ENCODE measurements at regions not wholly inside any gene's neighbourhood (a gene's known extent, or its start where the extent isn't known, plus 50 kb on each side); places are given as distances from the start of the nearest gene placed in this dataset.
A peak's percentile ranks its signal among the peaks of the same experiment; 100 is the strongest.

- no peak overlapping the region for H3K4me2 ChIP-seq (ENCODE audit: low read length)
- no peaks in the 10 kb centered on the region for H3K36me3 ChIP-seq (ENCODE audit: insufficient read depth, low read length)
- no peak overlapping the region for H3K4me3 ChIP-seq (ENCODE audit: low read length)
- H3K9me3 ChIP-seq (replicated peaks; ENCODE audit: low read length), result no peaks in the 10 kb centered on the region
- no peaks in the 10 kb centered on the region for H3K4me1 ChIP-seq (ENCODE audit: control insufficient read depth, insufficient read depth, low read length)
- H3K9ac ChIP-seq (ENCODE audit: low read depth, low read length), result no peak overlapping the region
- no peaks in the 10 kb centered on the region for H3K27me3 ChIP-seq (ENCODE audit: control insufficient read depth, insufficient read depth, low read length)
Measured at GRCh38 chr6:106003268-106003987, 82.7 kb upstream of the PRDM1 start.

- no peaks in the 10 kb centered on the region for H3K4me1 ChIP-seq (ENCODE audit: control insufficient read depth, insufficient read depth, low read length)
- H3K4me2 ChIP-seq (ENCODE audit: low read length), result no peak overlapping the region
- H3K9ac ChIP-seq (ENCODE audit: low read depth, low read length), result no peak overlapping the region
- no peaks in the 10 kb centered on the region for H3K9me3 ChIP-seq (replicated peaks; ENCODE audit: low read length)
- no peaks in the 10 kb centered on the region for H3K27me3 ChIP-seq (ENCODE audit: control insufficient read depth, insufficient read depth, low read length)
- H3K4me3 ChIP-seq (ENCODE audit: low read length), result no peak overlapping the region
- no peaks in the 10 kb centered on the region for H3K36me3 ChIP-seq (ENCODE audit: insufficient read depth, low read length)
Measured at GRCh38 chr6:106002005-106002404, 84.1 kb upstream of the PRDM1 start.

- no peak overlapping the region for H3K4me3 ChIP-seq (ENCODE audit: low read length)
- H3K9ac ChIP-seq (ENCODE audit: low read depth, low read length), result no peak overlapping the region
- no peaks in the 10 kb centered on the region for H3K4me1 ChIP-seq (ENCODE audit: control insufficient read depth, insufficient read depth, low read length)
- no peaks in the 10 kb centered on the region for H3K9me3 ChIP-seq (replicated peaks; ENCODE audit: low read length)
- no peaks in the 10 kb centered on the region for H3K27me3 ChIP-seq (ENCODE audit: control insufficient read depth, insufficient read depth, low read length)
- no peak overlapping the region for H3K4me2 ChIP-seq (ENCODE audit: low read length)
- no peaks in the 10 kb centered on the region for H3K36me3 ChIP-seq (ENCODE audit: insufficient read depth, low read length)
Measured at GRCh38 chr6:106000935-106001334, 85.2 kb upstream of the PRDM1 start.

GRCh38 chr6:105997482-105997881 is 88.7 kb upstream of the PRDM1 start:
- Histone ChIP-seq H3K36me3 (ENCODE audit: insufficient read depth, low read length) (no peaks in the 10 kb centered on the region), H3K4me1 (ENCODE audit: control insufficient read depth, insufficient read depth, low read length) (peaks cover 15% of the 10 kb centered on the region), H3K4me3 (ENCODE audit: low read length) (no peak overlapping the region), H3K4me2 (ENCODE audit: low read length) (no peak overlapping the region), H3K27me3 (ENCODE audit: control insufficient read depth, insufficient read depth, low read length) (no peaks in the 10 kb centered on the region), H3K9me3 (replicated peaks; ENCODE audit: low read length) (no peaks in the 10 kb centered on the region), H3K9ac (ENCODE audit: low read depth, low read length) (no peak overlapping the region)

- H3K27me3 ChIP-seq (ENCODE audit: control insufficient read depth, insufficient read depth, low read length), result no peaks in the 10 kb centered on the region
- peaks cover 20% of the 10 kb centered on the region for H3K4me1 ChIP-seq (ENCODE audit: control insufficient read depth, insufficient read depth, low read length)
- H3K36me3 ChIP-seq (ENCODE audit: insufficient read depth, low read length), result no peaks in the 10 kb centered on the region
- no peaks in the 10 kb centered on the region for H3K9me3 ChIP-seq (replicated peaks; ENCODE audit: low read length)
- peak overlapping the region; percentile 87 for H3K4me3 ChIP-seq (ENCODE audit: low read length)
- peak overlapping the region; percentile 98 for H3K4me2 ChIP-seq (ENCODE audit: low read length)
- H3K9ac ChIP-seq (ENCODE audit: low read depth, low read length), result peak overlapping the region; percentile 88
Measured at GRCh38 chr6:105995391-105995865, 90.7 kb upstream of the PRDM1 start.

- peak overlapping the region; percentile 87 for H3K4me3 ChIP-seq (ENCODE audit: low read length)
- peak overlapping the region; percentile 98 for H3K4me2 ChIP-seq (ENCODE audit: low read length)
- H3K36me3 ChIP-seq (ENCODE audit: insufficient read depth, low read length), result no peaks in the 10 kb centered on the region
- no peaks in the 10 kb centered on the region for H3K27me3 ChIP-seq (ENCODE audit: control insufficient read depth, insufficient read depth, low read length)
- H3K9me3 ChIP-seq (replicated peaks; ENCODE audit: low read length), result no peaks in the 10 kb centered on the region
- peak overlapping the region; percentile 88 for H3K9ac ChIP-seq (ENCODE audit: low read depth, low read length)
- peaks cover 20% of the 10 kb centered on the region for H3K4me1 ChIP-seq (ENCODE audit: control insufficient read depth, insufficient read depth, low read length)
Measured at GRCh38 chr6:105994591-105995390, 91.3 kb upstream of the PRDM1 start.

- no peaks in the 10 kb centered on the region for H3K9me3 ChIP-seq (replicated peaks; ENCODE audit: low read length)
- H3K4me1 ChIP-seq (ENCODE audit: control insufficient read depth, insufficient read depth, low read length), result peaks cover 20% of the 10 kb centered on the region
- no peaks in the 10 kb centered on the region for H3K27me3 ChIP-seq (ENCODE audit: control insufficient read depth, insufficient read depth, low read length)
- H3K4me3 ChIP-seq (ENCODE audit: low read length), result peak overlapping the region; percentile 87
- peak overlapping the region; percentile 88 for H3K9ac ChIP-seq (ENCODE audit: low read depth, low read length)
- peak overlapping the region; percentile 98 for H3K4me2 ChIP-seq (ENCODE audit: low read length)
- no peaks in the 10 kb centered on the region for H3K36me3 ChIP-seq (ENCODE audit: insufficient read depth, low read length)
Measured at GRCh38 chr6:105994118-105994590, 92.0 kb upstream of the PRDM1 start.

GRCh38 chr6:105993341-105994117 is 92.6 kb upstream of the PRDM1 start:
- Histone ChIP-seq H3K36me3 (ENCODE audit: insufficient read depth, low read length) (no peaks in the 10 kb centered on the region), H3K4me1 (ENCODE audit: control insufficient read depth, insufficient read depth, low read length) (peaks cover 20% of the 10 kb centered on the region), H3K4me3 (ENCODE audit: low read length) (peak overlapping the region; percentile 87), H3K9ac (ENCODE audit: low read depth, low read length) (peak overlapping the region; percentile 88), H3K4me2 (ENCODE audit: low read length) (peak overlapping the region; percentile 98), H3K27me3 (ENCODE audit: control insufficient read depth, insufficient read depth, low read length) (no peaks in the 10 kb centered on the region), H3K9me3 (replicated peaks; ENCODE audit: low read length) (no peaks in the 10 kb centered on the region)

GRCh38 chr6:105992315-105992961 is 93.7 kb upstream of the PRDM1 start:
- Histone ChIP-seq H3K27me3 (ENCODE audit: control insufficient read depth, insufficient read depth, low read length) (no peaks in the 10 kb centered on the region), H3K4me1 (ENCODE audit: control insufficient read depth, insufficient read depth, low read length) (peaks cover 20% of the 10 kb centered on the region), H3K36me3 (ENCODE audit: insufficient read depth, low read length) (no peaks in the 10 kb centered on the region), H3K4me3 (ENCODE audit: low read length) (peak overlapping the region; percentile 82), H3K9ac (ENCODE audit: low read depth, low read length) (peak overlapping the region; percentile 80), H3K4me2 (ENCODE audit: low read length) (peak overlapping the region; percentile 98), H3K9me3 (replicated peaks; ENCODE audit: low read length) (no peaks in the 10 kb centered on the region)

- Histone ChIP-seq H3K27me3 (ENCODE audit: control insufficient read depth, insufficient read depth, low read length) (no peaks in the 10 kb centered on the region), H3K4me2 (ENCODE audit: low read length) (peak overlapping the region; percentile 98), H3K4me1 (ENCODE audit: control insufficient read depth, insufficient read depth, low read length) (peaks cover 20% of the 10 kb centered on the region), H3K9ac (ENCODE audit: low read depth, low read length) (peak overlapping the region; percentile 80), H3K36me3 (ENCODE audit: insufficient read depth, low read length) (no peaks in the 10 kb centered on the region), H3K4me3 (ENCODE audit: low read length) (peak overlapping the region; percentile 82), H3K9me3 (replicated peaks; ENCODE audit: low read length) (no peaks in the 10 kb centered on the region)
Measured at GRCh38 chr6:105991561-105992314, 94.4 kb upstream of the PRDM1 start.

Measured in skeletal muscle satellite cell (primary cell).